Activated naive CD4-positive, alpha-beta T cell treated with anti-CD3 and anti-CD28 coated beads for 36 hours (primary cell): ENCODE measurements at regions not wholly inside any gene's neighbourhood (a gene's known extent, or its start where the extent isn't known, plus 50 kb on each side); places are given as distances from the start of the nearest gene placed in this dataset.

Experiments
- CTCF ChIA-PET: fragments of 350-600 bp; sonication (Branson Sonifier 250); formaldehyde crosslinking; loops from one replicate; lab custom pipeline; 2021; ENCODE audit warnings: antibody characterized with exemption; lab: Charles Lee
- DNase-seq: peaks from one replicate; pipeline ENCODE4 v3.0.0-alpha.2; 2020
- H3K27ac Mint-ChIP-seq: one replicate; pipeline ENCODE4 v1.8.0; 2021; ENCODE audit warnings: mild to moderate bottlenecking, mixed read lengths
- H3K27me3 Mint-ChIP-seq: one replicate; pipeline ENCODE4 v1.8.0; 2021; ENCODE audit warnings: low read depth, mixed read lengths
- H3K36me3 Mint-ChIP-seq: one replicate; pipeline ENCODE4 v1.8.0; 2021; ENCODE audit warnings: low read depth, mixed read lengths
- H3K4me1 Mint-ChIP-seq: one replicate; pipeline ENCODE4 v1.8.0; 2021; ENCODE audit warnings: low read depth, mixed read lengths
- H3K4me3 Mint-ChIP-seq: one replicate; pipeline ENCODE4 v1.8.0; 2021; ENCODE audit warnings: mild to moderate bottlenecking, moderate library complexity, mixed read lengths
- H3K9me3 Mint-ChIP-seq: one replicate; pipeline ENCODE4 v1.8.0; 2021; ENCODE audit warnings: mixed read lengths
- intact Hi-C: fragments of 100-400 bp; cut with micrococcal nuclease; formaldehyde crosslinking; loops from one replicate; pipeline ENCODE4 v1.15.1; 2023

- intact Hi-C loops = no loop called here
- no peak for DNase-seq
- H3K36me3 Mint-ChIP-seq = no peaks in the 10 kb centered on the region
- no peaks in the 10 kb centered on the region for H3K9me3 Mint-ChIP-seq
- CTCF ChIA-PET = no interaction called here
- H3K4me1 Mint-ChIP-seq = no peaks in the 10 kb centered on the region
- H3K27me3 Mint-ChIP-seq = peaks cover 2% of the 10 kb centered on the region
- H3K27ac Mint-ChIP-seq = no peak overlapping the region
- no peak overlapping the region for H3K4me3 Mint-ChIP-seq
Measured at GRCh38 chr9:1416261-1416660, 366.1 kb downstream of the DMRT2 start.

DNA sequence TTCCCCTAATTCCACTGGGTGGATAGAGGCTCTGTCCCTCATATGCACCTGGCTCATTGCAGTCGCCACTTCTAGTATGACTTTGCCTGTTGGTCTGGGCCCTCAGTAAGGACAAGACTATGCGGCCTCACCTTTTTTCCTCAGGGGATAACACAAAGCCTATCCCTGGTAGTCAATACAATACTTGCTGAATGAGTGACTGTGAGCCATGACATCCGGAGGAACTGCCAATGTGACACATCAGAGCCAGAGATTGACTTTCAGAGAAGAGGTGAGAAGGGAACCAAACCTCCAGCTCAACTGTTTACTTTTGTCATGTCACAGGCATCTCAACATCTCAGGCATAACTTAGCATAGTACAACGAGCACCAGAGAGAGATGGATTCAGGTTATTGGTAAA is 371.3 kb downstream of the DMRT2 start:
- DNase-seq = no peak
- H3K36me3 Mint-ChIP-seq = no peaks in the 10 kb centered on the region
- no peak overlapping the region for H3K4me3 Mint-ChIP-seq
- no peaks in the 10 kb centered on the region for H3K9me3 Mint-ChIP-seq
- CTCF ChIA-PET = interaction anchor here (1.0 kb wide), 1 partner anchor 9 kb away, joined by 3 read pairs; no protein-coding TSS in a partner anchor
- intact Hi-C loops = no loop called here
- no peak overlapping the region for H3K27ac Mint-ChIP-seq
- no peaks in the 10 kb centered on the region for H3K27me3 Mint-ChIP-seq
- H3K4me1 Mint-ChIP-seq = no peaks in the 10 kb centered on the region

GRCh38 chr9:1427875-1428274 is 377.7 kb downstream of the DMRT2 start:
- H3K9me3 Mint-ChIP-seq = no peaks in the 10 kb centered on the region
- no peaks in the 10 kb centered on the region for H3K4me1 Mint-ChIP-seq
- CTCF ChIA-PET = interaction anchor here (0.7 kb wide), 1 partner anchor 494 kb away, joined by 3 read pairs; no protein-coding TSS in a partner anchor
- no peak for DNase-seq
- H3K4me3 Mint-ChIP-seq = no peak overlapping the region
- intact Hi-C loops = no loop called here
- H3K36me3 Mint-ChIP-seq = no peaks in the 10 kb centered on the region
- no peaks in the 10 kb centered on the region for H3K27me3 Mint-ChIP-seq
- no peak overlapping the region for H3K27ac Mint-ChIP-seq

GRCh38 chr9:1429297-1429696 is 379.1 kb downstream of the DMRT2 start:
- Mint-ChIP-seq H3K9me3 (no peaks in the 10 kb centered on the region), H3K36me3 (no peaks in the 10 kb centered on the region), H3K4me3 (no peak overlapping the region), H3K27ac (no peak overlapping the region), H3K27me3 (peaks cover 2% of the 10 kb centered on the region), H3K4me1 (no peaks in the 10 kb centered on the region)
- peak; percentile 18 for DNase-seq
- intact Hi-C loops = no loop called here
- CTCF ChIA-PET = no interaction called here

DNA sequence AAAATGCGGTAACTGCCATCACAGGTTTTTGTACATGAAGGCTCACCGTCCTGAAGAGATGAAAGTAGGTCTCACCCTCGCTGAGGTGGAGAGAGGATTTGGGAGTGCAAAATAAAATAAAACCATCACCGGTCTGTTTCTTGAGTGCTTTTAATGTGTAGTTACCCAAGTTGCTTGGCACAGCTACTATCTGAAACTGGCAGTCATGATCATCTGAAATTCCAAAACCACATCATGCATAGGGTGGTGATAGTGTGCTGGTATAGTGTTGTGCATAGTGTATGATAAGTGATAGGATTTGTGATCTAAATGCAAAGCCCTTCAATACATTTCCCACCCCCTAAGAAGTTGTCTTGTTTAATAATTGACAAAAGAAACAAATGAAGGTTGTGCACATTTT is 381.3 kb downstream of the DMRT2 start:
- H3K4me3 Mint-ChIP-seq = no peak overlapping the region
- peaks cover 5% of the 10 kb centered on the region for H3K27me3 Mint-ChIP-seq
- no peak for DNase-seq
- H3K36me3 Mint-ChIP-seq = no peaks in the 10 kb centered on the region
- intact Hi-C loops = loop anchor here (10.0 kb wide), 1 partner anchor 417 kb away; no protein-coding TSS in a partner anchor
- H3K9me3 Mint-ChIP-seq = no peaks in the 10 kb centered on the region
- CTCF ChIA-PET = no interaction called here
- no peaks in the 10 kb centered on the region for H3K4me1 Mint-ChIP-seq
- H3K27ac Mint-ChIP-seq = no peak overlapping the region

DNA sequence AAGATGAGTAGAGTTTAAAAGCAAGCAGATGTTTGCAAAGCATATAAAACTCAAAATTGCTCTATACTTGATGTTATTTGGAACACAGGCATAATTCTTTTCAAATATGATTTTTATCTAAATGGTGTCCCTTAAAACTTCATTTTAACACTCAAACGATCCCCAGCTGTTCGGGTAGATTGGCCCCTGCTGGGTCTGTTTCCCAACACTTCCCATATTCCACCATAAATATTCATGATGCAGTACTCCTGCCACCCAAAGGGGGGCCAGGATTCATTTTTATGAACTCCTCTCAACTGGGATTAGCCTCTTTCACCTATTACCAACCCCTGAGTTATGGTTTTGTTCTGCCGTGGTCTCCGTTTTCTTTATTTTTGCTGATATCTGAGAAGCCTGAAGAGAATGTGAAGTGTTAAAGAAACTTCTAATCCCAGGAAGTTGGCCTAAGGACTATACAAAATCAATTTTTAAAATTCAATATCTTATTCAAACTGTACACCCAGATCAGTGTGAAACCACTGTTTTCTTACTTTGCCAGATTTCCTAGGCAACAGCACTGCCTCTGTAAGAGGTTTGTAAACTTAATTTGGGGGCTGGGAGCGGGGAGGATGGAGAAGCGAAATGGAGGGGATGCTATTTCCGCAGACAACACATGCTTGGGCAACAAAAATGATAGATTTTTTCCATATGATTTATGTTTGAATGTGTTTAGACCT is 384.1 kb downstream of the DMRT2 start:
- no peak overlapping the region for H3K4me3 Mint-ChIP-seq
- H3K27me3 Mint-ChIP-seq = peaks cover 12% of the 10 kb centered on the region
- H3K27ac Mint-ChIP-seq = no peak overlapping the region
- H3K9me3 Mint-ChIP-seq = no peaks in the 10 kb centered on the region
- H3K36me3 Mint-ChIP-seq = no peaks in the 10 kb centered on the region
- no peaks in the 10 kb centered on the region for H3K4me1 Mint-ChIP-seq
- DNase-seq = no peak
- CTCF ChIA-PET = no interaction called here
- intact Hi-C loops = loop anchor here (10.0 kb wide), 1 partner anchor 419 kb away; no protein-coding TSS in a partner anchor

GRCh38 chr9:1434811-1435210 is 384.7 kb downstream of the DMRT2 start:
- CTCF ChIA-PET = no interaction called here
- H3K4me3 Mint-ChIP-seq = no peak overlapping the region
- intact Hi-C loops = loop anchor here (10.0 kb wide), 1 partner anchor 420 kb away; no protein-coding TSS in a partner anchor
- no peaks in the 10 kb centered on the region for H3K9me3 Mint-ChIP-seq
- no peaks in the 10 kb centered on the region for H3K4me1 Mint-ChIP-seq
- peaks cover 12% of the 10 kb centered on the region for H3K27me3 Mint-ChIP-seq
- no peak overlapping the region for H3K27ac Mint-ChIP-seq
- DNase-seq = no peak
- no peaks in the 10 kb centered on the region for H3K36me3 Mint-ChIP-seq

DNA sequence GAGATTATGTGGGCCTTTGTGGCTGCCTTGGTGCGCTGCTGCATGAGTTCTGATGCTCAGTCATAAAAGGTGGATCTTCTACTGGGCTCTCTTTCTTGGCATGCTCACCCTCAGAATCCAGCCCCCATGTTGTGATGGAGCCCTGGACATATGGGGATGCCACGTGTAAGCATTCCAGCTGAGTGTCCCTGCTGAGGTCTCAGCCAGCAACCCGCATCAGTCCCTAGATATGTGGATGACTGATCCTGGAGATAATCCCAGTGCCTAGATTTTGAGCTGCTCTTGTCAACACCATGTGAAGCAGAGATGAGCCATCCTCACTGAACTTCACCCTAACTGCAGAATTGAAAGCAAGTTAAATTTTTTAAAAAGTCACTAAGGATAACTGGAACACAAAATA is 390.1 kb downstream of the DMRT2 start:
- Mint-ChIP-seq H3K4me1 (no peaks in the 10 kb centered on the region), H3K27me3 (peaks cover 12% of the 10 kb centered on the region), H3K27ac (no peak overlapping the region), H3K36me3 (no peaks in the 10 kb centered on the region), H3K9me3 (no peaks in the 10 kb centered on the region), H3K4me3 (no peak overlapping the region)
- intact Hi-C loops = no loop called here
- no peak for DNase-seq
- CTCF ChIA-PET = no interaction called here

DNA sequence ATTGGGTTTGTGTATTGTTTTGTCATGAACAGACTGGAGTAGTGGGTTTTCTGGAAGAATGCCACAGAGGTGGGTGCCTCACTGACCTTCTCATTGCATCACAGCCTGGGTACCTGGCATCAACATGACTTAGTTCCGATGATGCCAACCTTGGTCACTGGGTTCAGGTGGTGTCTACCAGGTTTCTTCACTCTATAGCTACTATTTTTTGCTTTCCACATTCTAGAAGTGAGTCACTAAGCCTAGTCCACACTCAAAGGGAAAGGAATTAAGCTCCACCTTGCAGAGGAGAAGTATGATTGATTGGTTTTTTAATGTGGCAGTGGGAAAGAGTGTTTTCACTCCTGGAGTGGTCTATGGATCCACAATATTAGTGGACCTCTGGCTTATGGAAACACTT is 391.9 kb downstream of the DMRT2 start:
- H3K4me1 Mint-ChIP-seq = no peaks in the 10 kb centered on the region
- CTCF ChIA-PET = no interaction called here
- H3K4me3 Mint-ChIP-seq = no peak overlapping the region
- peaks cover 12% of the 10 kb centered on the region for H3K27me3 Mint-ChIP-seq
- no peaks in the 10 kb centered on the region for H3K9me3 Mint-ChIP-seq
- DNase-seq = no peak
- H3K36me3 Mint-ChIP-seq = no peaks in the 10 kb centered on the region
- H3K27ac Mint-ChIP-seq = no peak overlapping the region
- intact Hi-C loops = no loop called here

DNA sequence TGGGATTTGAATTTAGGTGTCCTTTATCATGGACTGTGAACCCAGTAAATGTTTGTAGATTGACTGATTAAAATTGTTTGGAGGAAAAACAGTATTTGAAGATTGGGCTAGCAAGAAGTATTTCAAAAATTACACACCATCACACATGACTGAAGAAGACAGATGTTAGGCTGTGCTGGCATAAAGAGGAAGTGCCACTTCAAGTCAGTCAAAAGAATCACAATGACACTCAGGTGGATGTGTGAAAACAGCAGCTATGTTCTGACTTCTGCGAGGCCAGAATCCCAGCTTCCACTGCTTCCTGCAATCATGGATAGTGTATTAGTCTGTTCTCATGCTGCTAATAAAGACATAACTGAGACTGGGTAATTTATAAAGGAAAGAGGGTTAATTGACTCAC is 393.3 kb downstream of the DMRT2 start:
- Mint-ChIP-seq H3K4me1 (no peaks in the 10 kb centered on the region), H3K36me3 (no peaks in the 10 kb centered on the region), H3K27ac (no peak overlapping the region), H3K4me3 (no peak overlapping the region), H3K27me3 (peaks cover 10% of the 10 kb centered on the region), H3K9me3 (no peaks in the 10 kb centered on the region)
- intact Hi-C loops = no loop called here
- DNase-seq = no peak
- CTCF ChIA-PET = no interaction called here

- Mint-ChIP-seq H3K9me3 (no peaks in the 10 kb centered on the region), H3K27me3 (peaks cover 9% of the 10 kb centered on the region), H3K4me1 (no peaks in the 10 kb centered on the region), H3K27ac (no peak overlapping the region), H3K36me3 (no peaks in the 10 kb centered on the region), H3K4me3 (no peak overlapping the region)
- intact Hi-C loops = no loop called here
- DNase-seq = no peak
- CTCF ChIA-PET = no interaction called here
Measured at GRCh38 chr9:1446671-1447070, 396.5 kb downstream of the DMRT2 start.

DNA sequence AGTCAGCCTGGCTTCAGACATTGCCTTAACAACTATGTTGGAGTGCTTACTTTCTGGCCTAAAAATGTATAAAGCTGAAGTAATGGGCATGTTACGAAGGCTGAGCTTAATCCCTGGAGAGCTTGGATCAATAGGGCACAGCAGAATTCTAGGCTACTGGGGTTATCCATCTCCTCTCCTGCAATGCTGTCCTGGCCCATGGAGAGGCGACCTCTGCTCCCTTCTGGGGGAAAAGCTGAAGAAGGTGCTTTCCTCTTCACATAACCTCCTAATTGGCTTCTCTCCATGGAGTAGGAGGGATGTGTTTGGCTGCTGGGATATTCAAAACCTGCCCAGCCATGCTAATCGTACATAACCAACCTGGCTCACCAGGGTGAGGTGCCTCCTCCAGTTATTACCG is 403.5 kb downstream of the DMRT2 start:
- Mint-ChIP-seq H3K27ac (no peak overlapping the region), H3K4me1 (no peaks in the 10 kb centered on the region), H3K36me3 (no peaks in the 10 kb centered on the region), H3K27me3 (peaks cover 21% of the 10 kb centered on the region), H3K4me3 (no peak overlapping the region), H3K9me3 (no peaks in the 10 kb centered on the region)
- intact Hi-C loops = no loop called here
- CTCF ChIA-PET = no interaction called here
- no peak for DNase-seq

- peaks cover 21% of the 10 kb centered on the region for H3K27me3 Mint-ChIP-seq
- intact Hi-C loops = no loop called here
- H3K4me3 Mint-ChIP-seq = no peak overlapping the region
- H3K9me3 Mint-ChIP-seq = no peaks in the 10 kb centered on the region
- no peaks in the 10 kb centered on the region for H3K4me1 Mint-ChIP-seq
- no peak for DNase-seq
- H3K36me3 Mint-ChIP-seq = no peaks in the 10 kb centered on the region
- H3K27ac Mint-ChIP-seq = no peak overlapping the region
- CTCF ChIA-PET = no interaction called here
Measured at GRCh38 chr9:1454211-1454610, 404.1 kb downstream of the DMRT2 start.
